Brain microvascular endothelial cell (primary cell): ENCODE measurements at regions not wholly inside any gene's neighbourhood (a gene's known extent, or its start where the extent isn't known, plus 50 kb on each side); places are given as distances from the start of the nearest gene placed in this dataset.

Source experiments
- DNase-seq: peaks from one replicate; pipeline ENCODE4 v3.0.0-alpha.2; 2020
- H3K27ac ChIP-seq: fragments of 250-450 bp; sonication (Bioruptor Pico); 2 replicates; pipeline ENCODE4 v1.5.1; 2020; ENCODE audit warnings: mild to moderate bottlenecking, moderate library complexity
- H3K27me3 ChIP-seq: fragments of 250-450 bp; sonication (Bioruptor Pico); replicated peaks from 2 replicates; pipeline ENCODE4 v1.5.1; 2020; ENCODE audit warnings: mild to moderate bottlenecking
- H3K36me3 ChIP-seq: fragments of 250-450 bp; sonication (Bioruptor Pico); replicated peaks from 2 replicates; pipeline ENCODE4 v1.5.1; 2020; ENCODE audit warnings: mild to moderate bottlenecking
- H3K4me3 ChIP-seq: 2 replicates; pipeline ENCODE4 v1.5.1; 2011; ENCODE audit warnings: low read depth, mild to moderate bottlenecking, control low read depth, low read length, moderate library complexity
- CTCF ChIP-seq: IDR thresholded peaks from 2 replicates; pipeline ENCODE4 v1.5.1; 2011; ENCODE audit warnings: low read depth, mild to moderate bottlenecking, moderate library complexity, low read length, control low read depth, inconsistent platforms; ENCODE audit errors: missing control alignments
- in situ Hi-C: cut with HindIII; loops from 2 replicates; pipeline ENCODE4 v1.10.0; 2017; ENCODE audit warnings: low sequenced_read_pairs, low pct_ligation_motif_present

GRCh38 chr5:166845044-166845443, 1446.4 kb upstream of the WWC1 start:
- no peak for TF ChIP-seq CTCF
- DNase-seq = no peak
- Histone ChIP-seq H3K4me3 (no peak overlapping the region), H3K36me3 (no peaks in the 10 kb centered on the region), H3K27ac (no peak overlapping the region), H3K27me3 (no peaks in the 10 kb centered on the region)
- in situ Hi-C loops = no loop called here

GRCh38 chr5:166856791-166857190, 1434.7 kb upstream of the WWC1 start:
- in situ Hi-C loops = no loop called here
- TF ChIP-seq CTCF = no peak
- no peak for DNase-seq
- Histone ChIP-seq H3K4me3 (no peak overlapping the region), H3K36me3 (no peaks in the 10 kb centered on the region), H3K27ac (no peak overlapping the region), H3K27me3 (no peaks in the 10 kb centered on the region)

GRCh38 chr5:166860426-166860825, 1431.0 kb upstream of the WWC1 start:
- no peak for TF ChIP-seq CTCF
- Histone ChIP-seq H3K27me3 (no peaks in the 10 kb centered on the region), H3K27ac (no peak overlapping the region), H3K4me3 (no peak overlapping the region), H3K36me3 (no peaks in the 10 kb centered on the region)
- in situ Hi-C loops = no loop called here
- DNase-seq = no peak

- H3K36me3 ChIP-seq = no peaks in the 10 kb centered on the region
- in situ Hi-C loops = no loop called here
- H3K27ac ChIP-seq = no peak overlapping the region
- H3K27me3 ChIP-seq = no peaks in the 10 kb centered on the region
- H3K4me3 ChIP-seq = no peak overlapping the region
- TF ChIP-seq CTCF = no peak
- no peak for DNase-seq
Observed at GRCh38 chr5:166862581-166862980, 1428.9 kb upstream of the WWC1 start.

- Histone ChIP-seq H3K4me3 (no peak overlapping the region), H3K36me3 (no peaks in the 10 kb centered on the region), H3K27me3 (no peaks in the 10 kb centered on the region), H3K27ac (no peak overlapping the region)
- in situ Hi-C loops = no loop called here
- DNase-seq = no peak
- no peak for TF ChIP-seq CTCF
Observed at GRCh38 chr5:166865206-166865605, 1426.2 kb upstream of the WWC1 start.

- in situ Hi-C loops = no loop called here
- no peak overlapping the region for H3K27ac ChIP-seq
- no peaks in the 10 kb centered on the region for H3K27me3 ChIP-seq
- no peaks in the 10 kb centered on the region for H3K36me3 ChIP-seq
- DNase-seq = no peak
- H3K4me3 ChIP-seq = no peak overlapping the region
- no peak for TF ChIP-seq CTCF
Observed at GRCh38 chr5:166880456-166880855, 1411.0 kb upstream of the WWC1 start.
